GM12892 (cell line): ENCODE measurements at regions not wholly inside any gene's neighbourhood (a gene's known extent, or its start where the extent isn't known, plus 50 kb on each side); places are given as distances from the start of the nearest gene placed in this dataset.

ENCODE experiments used
- DNase-seq: peaks from one replicate; pipeline ENCODE4 v3.0.0; 2011; ENCODE audit not compliant: insufficient read length
- FAIRE-seq: peaks from 2 replicates; lab custom pipeline; 2011; peaks lifted over from hg19 to GRCh38; lab: Jason Lieb, UNC
- POLR2A ChIP-seq: IDR thresholded peaks from 2 replicates; pipeline ENCODE4 v1.6.1; 2011; ENCODE audit warnings: low read depth, low read length, control low read depth
- POLR2AphosphoS5 ChIP-seq: IDR thresholded peaks from 2 replicates; pipeline ENCODE4 v1.6.1; 2011; ENCODE audit warnings: low read depth, low read length, control low read depth
- TAF1 ChIP-seq: IDR thresholded peaks from 2 replicates; pipeline ENCODE4 v1.6.1; 2011; ENCODE audit warnings: low read depth, mild to moderate bottlenecking, control low read depth, low read length, borderline replicate concordance

DNA sequence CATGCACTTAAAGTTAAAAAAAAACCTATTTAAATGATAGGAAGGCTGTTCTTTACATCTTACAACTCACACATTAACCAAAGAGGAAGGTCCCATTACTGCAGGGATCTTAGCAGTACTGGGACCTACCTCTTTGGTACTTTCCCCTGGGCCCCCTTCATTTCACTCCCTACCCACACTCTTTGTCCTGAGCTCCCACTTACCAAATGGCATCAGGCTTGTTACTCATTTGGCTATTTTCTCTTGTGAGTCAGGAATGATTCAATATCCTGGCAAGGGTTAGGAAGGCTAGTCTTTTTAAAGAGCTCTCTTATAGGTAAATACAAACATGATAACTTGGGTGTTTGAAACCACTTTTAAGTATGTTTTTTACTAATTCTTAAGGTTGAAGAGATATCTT, 117.4 kb upstream of the ELL2 start:
- DNase-seq, result no peak
- FAIRE-seq, result no peak
- TF ChIP-seq POLR2A (no peak), POLR2AphosphoS5 (no peak), TAF1 (no peak)

DNA sequence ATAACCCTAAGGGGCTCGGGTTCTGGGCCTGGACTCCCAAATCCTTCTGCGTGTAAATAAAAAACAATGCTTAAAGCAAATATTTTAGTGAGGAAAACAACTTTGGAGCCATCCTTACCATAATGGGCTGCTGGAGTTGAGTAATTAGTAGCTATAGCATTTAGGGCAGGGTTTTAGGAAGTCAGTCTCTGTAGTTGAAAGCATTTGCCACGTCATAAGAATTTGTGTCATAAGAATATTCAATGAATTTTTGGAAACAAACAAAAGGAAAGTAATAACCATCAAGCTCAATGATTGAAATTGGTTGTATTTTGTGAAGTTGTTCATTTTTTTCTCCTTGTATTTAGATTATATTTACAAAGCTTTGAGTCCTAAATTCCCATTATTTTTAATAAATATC, 114.8 kb upstream of the ELL2 start:
- TF ChIP-seq TAF1 (no peak), POLR2A (no peak)
- FAIRE-seq, result no peak
- DNase-seq, result no peak

DNA sequence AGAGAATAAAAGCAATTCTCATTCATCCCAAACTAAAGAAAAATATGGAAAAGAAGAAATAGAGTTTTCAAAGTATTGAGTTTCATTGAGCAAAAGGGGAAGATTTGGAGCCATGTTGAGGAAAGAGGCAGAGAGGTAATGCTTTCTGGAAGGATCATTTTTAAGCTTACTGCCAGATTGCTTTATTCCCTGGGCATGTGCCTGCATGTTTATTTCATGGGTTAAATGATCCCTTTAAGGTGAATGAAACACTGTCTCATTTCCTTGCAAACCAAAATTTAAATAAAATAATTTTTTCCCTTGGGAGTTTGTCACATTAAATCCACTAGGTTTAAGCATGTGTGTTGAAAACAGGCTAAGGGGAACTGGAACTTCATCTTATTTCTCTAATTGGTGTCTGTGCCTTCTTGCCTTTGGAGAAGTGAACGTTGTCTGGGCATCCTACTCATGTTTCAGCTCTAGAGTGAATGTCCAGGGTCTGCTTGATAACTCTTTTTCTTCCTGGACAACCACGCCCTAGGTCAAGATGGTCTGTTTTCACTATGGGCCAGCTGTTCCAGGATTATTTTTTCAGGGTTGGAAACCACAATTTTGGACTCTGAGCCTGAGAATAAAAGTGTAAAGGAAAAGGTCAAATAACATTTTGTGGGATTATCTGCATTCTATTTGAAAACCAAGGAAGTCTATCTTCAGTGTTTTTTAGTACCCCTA, 114.1 kb upstream of the ELL2 start:
- TF ChIP-seq TAF1 (no peak), POLR2A (no peak), POLR2AphosphoS5 (no peak)
- no peak for FAIRE-seq
- DNase-seq, result no peak

DNA sequence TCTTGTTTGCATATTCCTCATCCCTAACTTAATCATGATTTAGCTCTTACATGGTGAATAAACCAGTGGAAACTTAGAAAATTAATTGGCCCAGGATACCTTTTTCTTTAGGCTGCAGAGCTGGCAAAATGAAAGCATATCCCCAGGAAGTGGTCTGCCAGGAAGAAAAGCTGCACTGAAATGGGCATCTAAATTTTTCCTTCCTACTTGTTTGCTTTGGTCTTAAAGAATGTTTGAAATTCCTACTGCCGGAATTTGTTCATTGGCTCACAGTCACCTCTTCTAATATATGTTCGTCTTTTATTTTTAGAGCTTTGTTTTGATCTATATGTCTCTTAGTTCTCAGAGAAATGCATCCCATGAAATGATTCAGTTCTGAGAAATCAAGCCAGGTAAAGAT, 113.2 kb upstream of the ELL2 start:
- TF ChIP-seq TAF1, result no peak
- no peak for TF ChIP-seq POLR2A
- no peak for TF ChIP-seq POLR2AphosphoS5
- DNase-seq (no peak), FAIRE-seq (no peak)

DNA sequence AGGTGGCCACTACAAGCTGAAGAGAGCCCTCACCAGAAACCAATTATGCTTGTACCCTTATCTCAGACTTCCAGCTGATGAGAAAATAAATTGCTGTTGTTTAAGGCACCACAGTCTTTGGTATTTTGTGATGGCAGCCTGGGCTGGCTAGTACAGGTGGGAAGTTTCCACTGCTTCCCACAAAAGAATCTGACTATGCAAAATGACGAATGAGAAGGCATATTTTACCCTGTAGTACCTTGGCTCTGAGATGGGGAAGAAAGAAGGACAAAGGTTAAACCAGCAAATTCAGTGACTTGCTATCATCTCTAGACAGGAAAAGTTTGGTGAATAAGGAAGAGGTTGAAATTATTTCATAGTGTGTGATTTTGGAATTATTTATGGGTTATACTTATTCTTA, 112.8 kb upstream of the ELL2 start:
- FAIRE-seq, result no peak
- no peak for DNase-seq
- TF ChIP-seq POLR2A (no peak), TAF1 (no peak), POLR2AphosphoS5 (no peak)

DNA sequence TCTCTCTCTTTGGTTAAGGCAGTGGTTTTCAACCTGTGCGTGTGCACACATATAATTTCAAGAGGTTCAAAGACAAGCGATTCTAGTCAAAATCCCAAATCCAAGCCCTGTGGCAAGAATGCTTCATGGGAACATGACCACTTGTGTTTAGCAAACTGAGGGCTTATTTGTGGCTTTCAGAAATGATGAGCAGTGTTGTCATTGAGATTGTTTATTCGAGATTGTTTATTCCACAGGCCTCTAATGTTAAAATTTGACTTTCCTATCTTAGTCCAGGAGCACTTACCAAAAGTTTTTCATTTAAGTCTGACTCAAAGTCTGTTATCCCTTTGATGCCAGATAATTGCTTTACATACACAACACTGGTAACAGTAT, 111.1 kb upstream of the ELL2 start:
- no peak for FAIRE-seq

DNA sequence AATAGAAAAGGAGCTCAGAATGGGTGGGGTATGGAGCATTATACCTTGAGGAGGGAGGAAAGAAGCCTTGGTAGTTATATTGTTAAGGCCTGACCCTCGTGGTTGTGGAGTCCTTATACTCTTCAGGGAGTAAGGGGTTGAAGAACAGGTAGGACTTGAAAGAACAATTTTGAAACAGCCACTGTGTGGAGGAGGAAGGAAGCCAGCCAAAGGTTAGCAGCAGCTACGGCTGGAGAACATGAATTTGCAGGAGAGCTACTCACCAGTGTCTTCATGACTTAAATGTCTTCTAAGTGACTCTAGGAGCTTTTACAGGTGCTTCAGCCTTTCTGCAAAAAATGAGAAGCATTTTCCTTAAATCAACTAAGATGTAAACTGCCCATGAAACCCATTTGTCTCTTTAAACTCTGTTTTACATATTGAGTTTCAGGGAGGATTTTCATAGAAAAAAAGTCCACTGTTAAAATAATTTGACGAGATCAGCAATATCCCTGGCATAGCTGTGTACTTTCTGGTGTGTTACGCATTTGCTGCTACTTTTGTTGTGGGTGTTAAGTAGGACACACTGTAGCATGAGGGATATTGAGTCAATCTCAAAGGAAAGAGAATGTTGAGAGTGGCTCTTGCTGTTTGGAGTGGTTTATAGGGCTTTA, 110.6 kb upstream of the ELL2 start:
- FAIRE-seq (no peak), DNase-seq (no peak)
- TF ChIP-seq POLR2AphosphoS5 (no peak), TAF1 (no peak), POLR2A (no peak)

More for the DNA sequence above, 111.1 kb upstream of the ELL2 start:
- DNase-seq, result no peak
- TF ChIP-seq POLR2AphosphoS5 (no peak), POLR2A (no peak), TAF1 (no peak)

DNA sequence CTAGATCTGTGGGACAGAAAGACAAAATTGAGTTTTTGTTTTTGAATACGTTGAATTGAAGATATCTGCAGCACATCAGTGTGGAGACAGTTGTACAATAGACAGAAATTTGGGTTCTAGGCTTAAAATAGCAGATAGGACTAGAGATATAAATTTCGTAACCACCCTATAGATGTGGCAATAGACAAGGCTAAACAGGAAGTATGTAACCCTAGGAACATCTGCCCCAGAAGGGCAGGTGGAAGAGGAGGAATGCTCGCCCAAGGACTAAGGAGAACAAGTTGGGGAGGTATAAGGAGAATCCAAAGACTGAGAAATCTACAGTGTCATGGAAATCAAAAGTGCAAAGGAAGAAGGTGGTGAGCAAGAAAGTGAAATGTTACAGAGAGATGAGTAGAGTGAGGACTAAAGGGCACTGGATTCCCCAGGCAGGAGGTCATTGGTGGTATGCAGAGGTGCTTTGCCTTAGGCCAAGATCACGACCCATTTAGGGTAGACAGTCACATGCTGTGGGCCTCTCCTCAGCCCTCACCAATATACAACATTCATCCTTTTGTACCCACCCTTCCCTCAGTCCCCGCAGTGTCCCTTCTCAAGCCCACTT, 109.1 kb upstream of the ELL2 start:
- no peak for FAIRE-seq

DNA sequence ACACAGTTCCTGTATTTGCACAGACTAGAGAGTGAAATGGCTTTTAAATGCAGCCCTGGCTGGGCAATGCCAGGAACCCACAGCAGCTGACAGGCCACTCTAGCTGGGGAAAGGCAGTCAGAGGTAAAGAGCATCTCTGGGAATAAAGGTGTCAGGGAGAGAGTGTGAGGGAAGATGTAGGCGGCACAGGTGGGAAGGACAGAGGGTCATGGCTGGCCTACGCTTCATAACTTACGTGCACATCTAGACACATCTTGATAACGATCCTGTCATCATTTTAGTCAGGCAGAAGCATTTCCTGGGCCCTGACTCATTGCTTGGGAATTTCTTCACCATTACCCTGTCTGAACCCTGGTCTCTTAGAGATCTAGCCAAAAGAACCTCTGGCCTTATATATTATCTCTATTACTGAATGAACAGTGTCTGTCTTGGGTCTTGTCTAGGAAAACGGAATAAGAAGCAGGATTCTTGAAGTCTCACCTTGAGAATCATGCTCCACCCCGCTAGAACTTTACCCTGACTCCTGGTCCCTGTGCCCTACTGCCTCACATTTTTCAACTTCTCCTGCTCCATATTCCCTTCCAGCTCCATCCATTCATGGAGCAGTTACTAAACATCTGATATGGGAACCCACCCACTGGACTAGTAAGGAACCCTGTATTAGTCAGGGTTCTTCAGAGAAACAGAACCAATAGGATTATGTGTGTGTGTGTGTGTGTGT, 106.4 kb upstream of the ELL2 start:
- TF ChIP-seq POLR2A (0 out of 2 replicates have a peak, but pooled peaks have one; percentile 37), TAF1 (no peak)
- FAIRE-seq, result no peak
- no peak for DNase-seq

More for the DNA sequence above, 109.1 kb upstream of the ELL2 start:
- DNase-seq, result no peak
- TF ChIP-seq TAF1, result no peak
- TF ChIP-seq POLR2A, result no peak
- TF ChIP-seq POLR2AphosphoS5, result no peak

DNA sequence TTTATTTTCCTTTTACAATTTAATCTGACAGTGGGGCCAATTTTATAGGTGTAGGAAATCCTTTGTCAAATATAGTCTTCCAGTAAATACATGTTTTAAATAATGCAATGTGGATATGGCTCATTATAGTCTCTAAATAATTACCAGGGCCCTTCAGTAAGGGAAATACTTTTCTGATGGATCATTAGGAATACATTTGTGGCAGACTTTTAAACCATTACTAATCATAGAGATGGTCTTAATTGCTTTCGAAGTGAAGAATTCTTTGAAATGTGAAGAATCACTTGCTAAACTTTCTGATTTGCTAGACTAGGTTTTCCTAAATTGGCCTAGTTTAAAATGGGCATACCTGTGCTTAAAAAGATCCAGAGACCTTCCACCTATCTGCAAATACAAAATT, 105.6 kb upstream of the ELL2 start:
- no peak for DNase-seq
- TF ChIP-seq POLR2A (no peak), TAF1 (no peak)
- no peak for FAIRE-seq

DNA sequence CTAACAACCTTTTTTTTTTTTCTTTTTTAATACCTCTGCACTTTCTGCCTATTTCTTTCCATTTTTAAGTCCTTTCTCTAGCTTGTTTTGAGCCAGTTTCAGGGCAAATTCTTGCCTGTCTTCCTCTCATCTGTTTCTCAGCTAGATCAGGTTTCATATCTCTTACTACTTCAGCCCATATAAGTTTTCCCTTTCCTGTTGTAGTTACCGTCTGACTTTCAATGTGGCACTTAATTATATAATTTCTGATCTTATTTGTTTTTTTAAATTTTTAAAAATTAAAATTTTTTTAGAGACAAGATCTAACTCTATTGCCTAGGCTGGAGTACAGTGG, 104.7 kb upstream of the ELL2 start:
- TF ChIP-seq POLR2A, result no peak
- TF ChIP-seq POLR2AphosphoS5, result no peak
- TF ChIP-seq TAF1, result no peak
- FAIRE-seq (no peak), DNase-seq (no peak)
